ENCODE measurements at regions not wholly inside any gene's neighbourhood (a gene's known extent, or its start where the extent isn't known, plus 50 kb on each side); places are given as distances from the start of the nearest gene placed in this dataset.
"Not testable (repeated sequence)": the region's sequence is repeated elsewhere in the genome, so short reads cannot be mapped to it uniquely, and the experiment has no call there.

DNA sequence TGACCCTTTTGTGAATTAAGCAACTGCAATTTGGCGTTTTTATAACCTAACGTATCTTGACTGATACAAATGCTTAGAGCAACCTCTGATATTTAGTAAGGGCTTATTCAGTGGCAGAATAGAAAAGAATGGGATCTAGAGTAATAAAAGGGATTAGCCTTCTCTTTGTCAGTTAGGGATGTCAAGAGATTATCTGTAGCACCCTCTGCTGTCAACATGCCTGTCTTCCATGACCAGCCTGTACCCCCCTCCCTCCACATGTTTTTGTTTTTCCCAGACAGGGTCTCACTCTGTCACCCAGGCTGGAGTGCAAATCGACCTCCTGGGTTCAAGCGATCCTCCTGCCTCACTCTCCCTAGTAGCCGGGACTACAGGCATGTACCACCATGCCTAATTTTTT lies 198.1 kb downstream of the NPIPA7 start:
- H3K36me3 ChIP-seq (ENCODE audit: control insufficient read depth in 2 of 3, insufficient read depth in 3 of 3, low read length in 3 of 3); H3K9me3 ChIP-seq (ENCODE audit: control insufficient read depth in 2 of 3, low read length in 3 of 3); H3K27me3 Mint-ChIP-seq; H3K4me1 Mint-ChIP-seq; H3K36me3 Mint-ChIP-seq; H3K27ac Mint-ChIP-seq; CTCF ChIA-PET; POLR2A ChIA-PET; H3K4me3 Mint-ChIP-seq; H3K4me1 ChIP-seq (ENCODE audit: control insufficient read depth in 2 of 2, insufficient read depth in 2 of 2, low read length in 2 of 2); H3K9me3 Mint-ChIP-seq; ATAC-seq; H3K4me3 ChIP-seq (ENCODE audit: low read length); H3K27ac ChIP-seq (ENCODE audit: low read depth, low read length); H3K27me3 ChIP-seq (ENCODE audit: control insufficient read depth in 2 of 2, insufficient read depth in 2 of 2, low read length in 2 of 2); DNase-seq; intact Hi-C loops (cut with micrococcal nuclease): not testable (repeated sequence)

DNA sequence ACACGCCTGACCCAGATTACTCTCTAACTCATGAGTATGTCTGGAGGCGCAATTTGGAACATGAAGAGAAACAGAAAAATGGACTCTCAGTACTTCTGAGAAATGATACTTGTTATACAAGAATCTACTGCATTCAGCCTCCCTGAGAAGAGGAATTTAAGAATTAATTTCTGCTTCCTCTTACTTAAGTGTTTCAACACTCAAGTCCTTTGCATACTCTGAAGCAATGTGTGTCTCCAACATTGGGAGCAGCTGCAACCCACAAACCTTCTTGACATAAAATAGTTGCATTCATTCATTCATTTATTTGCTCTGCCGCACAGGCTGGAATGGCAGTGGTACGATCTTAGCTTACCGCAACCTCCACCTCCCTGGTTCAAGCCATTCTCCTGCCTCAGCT lies 199.8 kb downstream of the NPIPA7 start:
- no peak for DNase-seq
- Histone ChIP-seq H3K9me3 (ENCODE audit: control insufficient read depth in 2 of 3, low read length in 3 of 3) (no peaks in the 10 kb centered on the region), H3K4me1 (ENCODE audit: control insufficient read depth in 2 of 2, insufficient read depth in 2 of 2, low read length in 2 of 2) (no peaks in the 10 kb centered on the region), H3K27ac (ENCODE audit: low read depth, low read length) (no peak overlapping the region), H3K36me3 (ENCODE audit: control insufficient read depth in 2 of 3, insufficient read depth in 3 of 3, low read length in 3 of 3) (no peaks in the 10 kb centered on the region), H3K27me3 (ENCODE audit: control insufficient read depth in 2 of 2, insufficient read depth in 2 of 2, low read length in 2 of 2) (no peaks in the 10 kb centered on the region), H3K4me3 (ENCODE audit: low read length) (no peak overlapping the region)
- ATAC-seq: no peak
- ChIA-PET POLR2A (no interaction called here), CTCF (no interaction called here)
- Mint-ChIP-seq H3K9me3 (peaks cover 0 to 11% (median 2%) of the 10 kb centered on the region in 11 donors), H3K36me3 (peaks cover 0 to 4% (median 0%) of the 10 kb centered on the region in 5 donors), H3K4me3 (no peak overlapping the region), H3K27me3 (peaks cover 0 to 2% (median 0%) of the 10 kb centered on the region in 5 donors), H3K4me1 (no peaks in the 10 kb centered on the region), H3K27ac (no peak overlapping the region)
- intact Hi-C loops (cut with micrococcal nuclease): no loop called here

DNA sequence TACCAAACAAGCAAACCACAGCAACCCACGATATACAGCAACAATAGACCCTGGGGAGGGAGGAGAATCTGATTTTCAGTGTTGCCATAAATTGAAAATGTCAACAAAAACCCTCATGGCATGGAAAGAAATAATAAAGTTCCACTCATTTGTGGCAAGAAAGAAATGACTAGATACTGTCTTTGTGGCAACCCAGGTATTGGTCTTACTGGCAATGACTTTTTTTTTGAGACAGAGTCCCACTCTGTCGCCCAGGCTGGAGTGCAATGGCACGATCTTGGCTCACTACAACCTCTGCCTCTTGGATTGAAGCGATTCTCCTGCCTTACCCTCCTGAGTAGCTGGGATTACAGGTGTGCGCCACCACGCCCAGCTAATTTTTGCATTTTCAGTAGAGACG lies 204.0 kb downstream of the NPIPA7 start:
- H3K27ac ChIP-seq (ENCODE audit: low read depth, low read length); H3K27ac Mint-ChIP-seq; H3K4me1 ChIP-seq (ENCODE audit: control insufficient read depth in 2 of 2, insufficient read depth in 2 of 2, low read length in 2 of 2); H3K9me3 ChIP-seq (ENCODE audit: control insufficient read depth in 2 of 3, low read length in 3 of 3); H3K27me3 ChIP-seq (ENCODE audit: control insufficient read depth in 2 of 2, insufficient read depth in 2 of 2, low read length in 2 of 2); CTCF ChIA-PET; H3K4me1 Mint-ChIP-seq; intact Hi-C loops (cut with micrococcal nuclease); H3K4me3 ChIP-seq (ENCODE audit: low read length); H3K36me3 ChIP-seq (ENCODE audit: control insufficient read depth in 2 of 3, insufficient read depth in 3 of 3, low read length in 3 of 3); ATAC-seq; POLR2A ChIA-PET; H3K36me3 Mint-ChIP-seq; DNase-seq; H3K4me3 Mint-ChIP-seq: not testable (repeated sequence)
- Mint-ChIP-seq H3K9me3 (peaks cover 0 to 11% (median 3%) of the 10 kb centered on the region in 11 donors), H3K27me3 (peaks cover 0 to 11% (median 0%) of the 10 kb centered on the region in 5 donors)

DNA sequence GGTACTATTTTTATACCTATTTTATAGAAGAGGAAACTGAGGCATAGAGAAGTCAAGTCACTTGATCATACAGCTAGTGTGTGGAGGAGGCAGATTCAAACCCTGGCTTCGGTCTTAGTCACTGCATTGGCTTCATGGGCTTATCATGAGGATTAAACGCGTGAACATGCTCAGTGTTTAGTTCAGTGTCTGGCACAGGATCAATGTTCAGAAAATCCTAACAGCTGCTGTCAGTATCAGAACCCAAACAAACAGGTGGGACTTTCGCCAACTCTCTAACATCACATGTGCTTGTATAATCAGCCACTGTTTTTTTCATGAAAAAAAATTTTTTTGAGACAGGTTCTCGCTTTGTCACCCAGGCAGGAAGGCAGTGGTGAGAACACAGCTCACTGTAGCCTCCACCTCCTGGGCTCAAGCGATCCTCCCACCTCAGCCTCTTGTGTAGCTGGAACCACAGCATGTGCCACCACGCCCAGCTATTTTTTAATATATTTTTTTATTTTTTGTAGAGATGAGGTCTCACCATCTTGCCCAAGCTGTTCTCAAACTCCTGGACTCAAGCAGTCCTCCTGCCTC lies 207.2 kb downstream of the NPIPA7 start:
- H3K4me1 Mint-ChIP-seq; H3K4me1 ChIP-seq (ENCODE audit: control insufficient read depth in 2 of 2, insufficient read depth in 2 of 2, low read length in 2 of 2); DNase-seq; H3K27me3 ChIP-seq (ENCODE audit: control insufficient read depth in 2 of 2, insufficient read depth in 2 of 2, low read length in 2 of 2); POLR2A ChIA-PET; H3K36me3 ChIP-seq (ENCODE audit: control insufficient read depth in 2 of 3, insufficient read depth in 3 of 3, low read length in 3 of 3); H3K36me3 Mint-ChIP-seq; H3K27ac ChIP-seq (ENCODE audit: low read depth, low read length); H3K4me3 Mint-ChIP-seq; intact Hi-C loops (cut with micrococcal nuclease); H3K4me3 ChIP-seq (ENCODE audit: low read length); CTCF ChIA-PET; H3K27ac Mint-ChIP-seq; H3K9me3 ChIP-seq (ENCODE audit: control insufficient read depth in 2 of 3, low read length in 3 of 3): not testable (repeated sequence)
- H3K27me3 Mint-ChIP-seq: peaks cover 0 to 13% (median 0%) of the 10 kb centered on the region in 5 donors
- ATAC-seq: peak; percentile 41
- H3K9me3 Mint-ChIP-seq: peaks cover 0 to 11% (median 3%) of the 10 kb centered on the region in 11 donors

DNA sequence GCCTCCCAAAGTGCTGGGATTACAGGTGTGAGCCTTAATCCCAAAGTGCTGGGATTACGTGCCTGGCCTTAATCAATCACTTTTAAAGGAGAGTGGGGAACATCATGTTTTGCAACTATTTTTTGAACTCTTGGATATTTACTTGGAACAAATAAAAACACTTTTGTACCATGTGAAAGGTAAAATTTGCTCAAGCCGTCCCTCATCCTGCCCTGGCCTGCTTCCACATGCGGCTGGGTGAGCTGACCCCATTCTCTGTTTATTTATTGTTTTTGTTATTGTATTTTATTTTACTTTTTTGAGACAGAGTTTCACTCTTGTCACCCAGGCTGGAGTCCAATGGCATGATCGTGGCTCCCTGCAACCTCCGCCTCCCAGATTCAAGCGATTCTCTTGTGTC lies 208.0 kb downstream of the NPIPA7 start:
- H3K27ac ChIP-seq (ENCODE audit: low read depth, low read length); ATAC-seq; H3K4me3 ChIP-seq (ENCODE audit: low read length); H3K36me3 ChIP-seq (ENCODE audit: control insufficient read depth in 2 of 3, insufficient read depth in 3 of 3, low read length in 3 of 3); H3K27me3 ChIP-seq (ENCODE audit: control insufficient read depth in 2 of 2, insufficient read depth in 2 of 2, low read length in 2 of 2); POLR2A ChIA-PET; DNase-seq; H3K36me3 Mint-ChIP-seq; H3K9me3 ChIP-seq (ENCODE audit: control insufficient read depth in 2 of 3, low read length in 3 of 3); CTCF ChIA-PET; H3K4me1 Mint-ChIP-seq; H3K9me3 Mint-ChIP-seq; H3K4me3 Mint-ChIP-seq; H3K4me1 ChIP-seq (ENCODE audit: control insufficient read depth in 2 of 2, insufficient read depth in 2 of 2, low read length in 2 of 2); intact Hi-C loops (cut with micrococcal nuclease); H3K27ac Mint-ChIP-seq: not testable (repeated sequence)
- H3K27me3 Mint-ChIP-seq: peaks cover 0 to 13% (median 0%) of the 10 kb centered on the region in 5 donors

DNA sequence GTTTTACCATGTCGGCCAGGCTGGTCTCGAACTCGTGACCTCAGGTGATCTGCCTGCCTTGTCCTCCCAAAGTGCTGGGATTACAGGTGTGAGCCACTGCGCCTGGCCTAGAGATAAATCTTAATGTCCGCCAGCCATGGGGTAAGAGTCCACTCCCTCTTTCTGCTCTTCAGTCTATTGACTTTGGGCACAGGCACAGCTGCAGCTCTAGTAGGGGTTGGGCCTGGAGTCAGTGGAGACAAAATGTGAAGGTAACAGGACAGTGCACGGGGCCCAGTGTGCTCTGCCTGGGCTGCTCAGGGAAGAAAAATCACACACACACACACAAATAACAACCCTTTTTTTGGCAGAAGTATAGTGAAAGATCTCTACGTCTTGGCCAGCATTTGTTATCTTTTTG lies 209.5 kb downstream of the NPIPA7 start:
- peaks cover 0 to 15% (median 2%) of the 10 kb centered on the region in 5 donors for H3K27me3 Mint-ChIP-seq
- H3K36me3 Mint-ChIP-seq, POLR2A ChIA-PET: not testable (repeated sequence)

DNA sequence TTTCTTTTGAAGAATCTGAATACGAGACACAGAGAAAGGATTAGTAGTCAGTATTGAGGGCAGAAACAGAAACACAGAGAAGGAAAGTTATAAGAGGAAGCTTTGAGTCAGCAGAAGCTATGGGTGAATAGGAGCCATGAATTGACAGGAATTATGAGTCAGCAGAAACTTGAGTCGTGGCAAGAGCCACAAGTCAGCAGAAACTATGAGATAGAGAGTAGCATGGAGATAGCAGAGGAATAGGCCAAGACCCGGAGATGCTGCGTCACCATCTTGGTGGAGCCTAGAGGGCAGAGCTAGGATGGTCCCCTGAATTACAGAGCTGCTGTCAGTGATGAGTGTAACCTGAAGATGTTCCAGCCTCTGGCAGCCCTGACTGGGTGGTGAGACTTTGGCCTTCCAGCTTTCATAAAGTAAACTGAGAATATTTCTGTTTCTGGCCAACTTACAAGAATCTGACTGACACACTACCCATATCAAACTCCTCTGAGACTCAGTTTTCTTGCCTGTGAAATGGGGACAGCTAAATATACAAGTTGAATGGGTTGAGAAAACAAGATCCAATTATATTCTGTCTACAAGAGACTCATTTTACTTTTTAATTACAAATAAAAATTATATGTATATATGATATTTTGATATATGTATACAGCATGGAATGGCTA lies 211.8 kb downstream of the NPIPA7 start:
- H3K4me1 Mint-ChIP-seq: peaks cover 0 to 10% (median 0%) of the 10 kb centered on the region in 7 donors
- intact Hi-C loops (cut with micrococcal nuclease); CTCF ChIA-PET; H3K36me3 ChIP-seq (ENCODE audit: control insufficient read depth in 2 of 3, insufficient read depth in 3 of 3, low read length in 3 of 3); H3K9me3 ChIP-seq (ENCODE audit: control insufficient read depth in 2 of 3, low read length in 3 of 3); POLR2A ChIA-PET; H3K27me3 ChIP-seq (ENCODE audit: control insufficient read depth in 2 of 2, insufficient read depth in 2 of 2, low read length in 2 of 2); H3K4me3 ChIP-seq (ENCODE audit: low read length); H3K9me3 Mint-ChIP-seq; H3K4me1 ChIP-seq (ENCODE audit: control insufficient read depth in 2 of 2, insufficient read depth in 2 of 2, low read length in 2 of 2); H3K36me3 Mint-ChIP-seq; H3K27ac Mint-ChIP-seq; H3K27ac ChIP-seq (ENCODE audit: low read depth, low read length); DNase-seq; H3K4me3 Mint-ChIP-seq: not testable (repeated sequence)
- ATAC-seq: peak; percentile 22
- peaks cover 0 to 11% (median 5%) of the 10 kb centered on the region in 5 donors for H3K27me3 Mint-ChIP-seq

More for the DNA sequence above, 209.5 kb downstream of the NPIPA7 start:
- H3K27ac Mint-ChIP-seq; H3K9me3 Mint-ChIP-seq; H3K36me3 ChIP-seq (ENCODE audit: control insufficient read depth in 2 of 3, insufficient read depth in 3 of 3, low read length in 3 of 3); H3K4me3 Mint-ChIP-seq; CTCF ChIA-PET; ATAC-seq; H3K27ac ChIP-seq (ENCODE audit: low read depth, low read length); H3K27me3 ChIP-seq (ENCODE audit: control insufficient read depth in 2 of 2, insufficient read depth in 2 of 2, low read length in 2 of 2); DNase-seq; H3K9me3 ChIP-seq (ENCODE audit: control insufficient read depth in 2 of 3, low read length in 3 of 3); H3K4me1 ChIP-seq (ENCODE audit: control insufficient read depth in 2 of 2, insufficient read depth in 2 of 2, low read length in 2 of 2); H3K4me1 Mint-ChIP-seq; H3K4me3 ChIP-seq (ENCODE audit: low read length); intact Hi-C loops (cut with micrococcal nuclease): not testable (repeated sequence)
